Activated CD4-positive, alpha-beta T cell treated with anti-CD3 and anti-CD28 coated beads, Interleukin-2, amount 50 U/mL, for 1 hour (primary cell): ENCODE measurements at regions not wholly inside any gene's neighbourhood (a gene's known extent, or its start where the extent isn't known, plus 50 kb on each side); places are given as distances from the start of the nearest gene placed in this dataset.

Source experiments
- DNase-seq: peaks from one replicate; pipeline ENCODE4 v3.0.0-alpha.2; 2020

- no peak for DNase-seq
These were observed 143.9 kb upstream of the UMPS start for GRCh38 chr3:124586126-124587052.

GRCh38 chr3:124587053-124587408 lies 143.2 kb upstream of the UMPS start:
- no peak for DNase-seq

DNA sequence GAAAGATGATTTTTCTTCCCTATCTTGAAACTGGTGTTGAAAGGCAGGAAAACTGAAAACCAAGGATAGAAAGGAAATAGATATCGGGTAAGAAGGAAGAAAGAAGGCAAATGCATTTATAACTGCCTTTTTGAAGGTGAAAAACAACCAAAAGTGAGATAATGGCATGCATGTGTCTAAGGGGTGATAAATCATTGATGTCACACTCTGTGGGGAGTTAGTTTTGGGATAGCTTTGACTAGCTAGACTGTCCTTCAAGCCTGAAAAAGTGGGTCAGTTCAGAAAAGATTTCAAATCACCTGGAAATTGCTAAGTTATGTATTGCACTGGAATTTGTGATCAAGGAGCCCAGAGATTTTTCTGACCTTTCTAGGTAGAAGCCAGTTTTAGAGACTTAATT lies 142.2 kb upstream of the UMPS start:
- no peak for DNase-seq

DNA sequence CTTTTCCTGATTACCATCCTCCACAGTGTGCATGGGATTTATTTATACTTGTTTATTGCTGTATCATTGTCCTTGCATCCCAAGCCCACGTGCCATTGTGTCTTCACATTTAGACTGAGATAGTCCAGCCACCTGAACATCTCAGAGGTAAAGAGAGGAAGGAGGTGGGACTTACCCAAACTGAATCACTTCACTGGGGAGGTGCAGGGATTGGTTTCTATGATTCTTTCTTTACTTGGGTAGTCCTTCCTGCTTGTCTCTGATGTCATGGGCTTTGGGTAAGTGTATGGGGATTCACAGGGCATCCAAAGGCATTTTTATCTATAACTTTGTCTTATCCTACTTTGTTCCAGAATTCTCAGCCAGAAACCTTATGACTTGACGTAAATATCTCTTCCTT lies 141.5 kb upstream of the UMPS start:
- DNase-seq, result no peak

DNA sequence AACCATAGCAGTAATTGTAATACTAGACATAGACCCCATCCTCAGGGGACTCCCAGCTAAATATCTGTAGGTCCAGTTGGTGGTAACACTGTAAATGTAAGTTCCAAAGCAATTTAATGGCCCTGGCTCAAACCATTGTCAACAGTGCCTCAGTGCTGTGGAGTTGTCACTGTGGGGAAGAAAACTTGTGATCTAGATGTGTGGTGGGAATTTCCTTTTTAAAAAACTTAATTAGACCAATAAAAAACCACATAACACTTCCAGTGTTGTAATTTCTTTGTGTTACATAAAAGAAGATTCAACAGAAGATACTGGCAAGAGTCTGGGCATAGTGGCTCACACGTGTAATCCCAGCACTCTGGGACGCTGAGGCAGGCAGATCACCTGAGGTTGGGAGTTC lies 138.6 kb upstream of the UMPS start:
- no peak for DNase-seq

- DNase-seq, result no peak
These were observed 137.4 kb upstream of the UMPS start for GRCh38 chr3:124592658-124593441.

GRCh38 chr3:124593442-124593829 lies 136.8 kb upstream of the UMPS start:
- no peak for DNase-seq

GRCh38 chr3:124594581-124594980 lies 135.7 kb upstream of the UMPS start:
- DNase-seq, result no peak

GRCh38 chr3:124597273-124597672 lies 133.0 kb upstream of the UMPS start:
- DNase-seq, result no peak

- no peak for DNase-seq
These were observed 132.3 kb upstream of the UMPS start for GRCh38 chr3:124597979-124598378.

- DNase-seq, result no peak
These were observed 131.0 kb upstream of the UMPS start for GRCh38 chr3:124599147-124599765.

GRCh38 chr3:124599779-124600693 lies 130.2 kb upstream of the UMPS start:
- DNase-seq, result no peak

GRCh38 chr3:124600765-124601164 lies 129.5 kb upstream of the UMPS start:
- no peak for DNase-seq

- DNase-seq, result no peak
These were observed 129.1 kb upstream of the UMPS start for GRCh38 chr3:124601190-124601589.

DNA sequence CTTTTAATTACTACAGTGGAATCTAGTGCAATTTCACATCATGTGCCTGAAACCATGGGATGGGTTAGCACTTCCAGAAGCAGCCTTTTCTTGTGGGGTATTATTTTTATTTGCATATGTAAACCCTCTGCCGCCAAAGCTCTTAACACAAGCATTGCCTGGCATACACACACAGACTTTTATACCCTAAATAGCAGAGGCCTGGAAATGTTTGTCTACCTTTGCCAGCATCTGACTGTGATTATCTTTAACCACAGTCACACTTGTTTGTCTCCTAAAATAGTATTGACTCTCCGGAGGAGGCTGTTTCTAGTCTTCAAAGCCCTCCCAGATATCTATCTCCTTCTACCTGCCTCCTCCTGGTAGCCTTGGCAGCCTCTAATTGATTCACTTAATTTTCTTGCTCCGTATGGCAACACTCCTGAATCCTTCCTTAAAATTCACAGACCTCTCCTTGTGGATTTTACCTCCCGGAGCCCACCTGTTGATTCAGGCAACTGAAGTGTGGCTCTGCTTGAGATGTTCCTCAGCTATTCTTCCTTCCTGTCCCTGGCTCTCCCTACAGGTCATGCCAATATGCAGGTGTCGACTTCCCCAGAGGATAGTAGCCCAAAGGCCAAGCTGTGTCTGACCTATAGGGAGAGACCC lies 127.1 kb upstream of the UMPS start:
- no peak for DNase-seq

DNA sequence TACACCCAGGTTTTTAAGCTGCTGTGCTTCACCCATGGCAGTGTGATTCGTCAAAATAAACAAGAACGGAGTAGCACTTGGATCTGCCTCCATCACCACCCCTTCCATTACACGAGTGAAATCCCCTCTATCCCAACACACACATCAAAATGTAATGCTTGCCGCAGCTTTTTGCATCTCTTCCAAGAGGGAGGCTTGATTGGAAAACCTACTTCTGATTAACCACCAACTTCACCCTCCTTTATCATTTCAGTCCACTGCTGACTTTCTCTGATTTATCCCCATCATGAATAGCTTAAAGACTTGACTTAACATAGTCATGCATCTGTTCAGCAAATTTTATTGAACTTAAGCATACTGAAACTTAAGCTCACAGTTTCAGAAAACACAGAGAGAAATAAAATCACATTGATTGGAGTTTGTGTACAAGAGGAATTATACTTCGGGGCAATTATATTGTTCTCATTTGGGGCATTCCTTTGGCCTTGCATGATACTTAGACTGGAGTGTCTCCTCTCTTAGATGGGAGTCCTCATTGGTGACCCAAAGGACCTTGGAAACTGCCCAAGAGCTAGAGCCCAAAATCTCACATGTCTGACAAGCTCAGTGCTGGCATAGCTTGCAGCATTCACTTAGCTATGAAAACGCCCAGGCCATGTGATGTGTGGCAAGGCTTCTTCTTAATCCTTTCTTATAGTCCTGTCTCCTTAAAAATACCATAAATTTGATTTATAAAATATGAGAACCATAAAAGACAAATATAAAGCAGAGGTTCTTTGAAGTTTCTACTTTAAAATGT lies 124.3 kb upstream of the UMPS start:
- no peak for DNase-seq

DNA sequence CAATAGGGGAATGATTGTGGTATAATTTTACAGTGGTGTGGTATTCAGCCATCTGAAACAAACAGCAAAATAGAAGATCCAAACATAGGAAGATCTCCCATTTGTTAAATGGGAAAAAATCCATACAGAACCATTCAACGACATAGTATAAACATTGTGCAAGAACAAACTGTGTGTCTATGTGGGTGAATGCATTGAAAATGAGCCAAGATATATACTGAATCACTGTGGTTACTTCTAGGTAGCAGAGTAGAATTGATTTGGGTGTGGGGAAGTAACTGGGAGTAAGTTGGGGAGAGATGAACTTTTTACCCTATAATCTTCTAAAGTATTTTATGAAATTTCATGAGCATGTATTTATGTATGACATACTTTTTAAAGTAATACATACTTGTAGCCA lies 123.1 kb upstream of the UMPS start:
- DNase-seq, result no peak

DNA sequence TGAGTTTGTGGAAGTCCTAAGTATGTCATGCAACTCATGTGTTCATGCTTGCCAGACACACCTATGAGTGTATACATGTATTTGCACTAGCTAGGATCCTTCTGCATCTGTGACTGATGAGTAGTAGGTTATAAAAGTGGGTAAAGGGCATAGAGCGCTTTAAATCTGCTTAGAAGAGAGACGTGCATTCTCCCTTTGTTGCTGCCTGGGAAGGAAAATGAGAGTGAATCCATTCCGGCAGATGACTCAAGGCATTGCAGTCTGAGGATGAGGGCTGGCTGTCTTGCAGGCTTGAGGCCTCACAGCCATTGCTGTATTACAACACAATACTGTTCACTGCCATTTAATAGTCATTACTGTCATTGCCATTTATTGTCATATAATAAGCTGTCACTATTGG lies 120.8 kb upstream of the UMPS start:
- no peak for DNase-seq

DNA sequence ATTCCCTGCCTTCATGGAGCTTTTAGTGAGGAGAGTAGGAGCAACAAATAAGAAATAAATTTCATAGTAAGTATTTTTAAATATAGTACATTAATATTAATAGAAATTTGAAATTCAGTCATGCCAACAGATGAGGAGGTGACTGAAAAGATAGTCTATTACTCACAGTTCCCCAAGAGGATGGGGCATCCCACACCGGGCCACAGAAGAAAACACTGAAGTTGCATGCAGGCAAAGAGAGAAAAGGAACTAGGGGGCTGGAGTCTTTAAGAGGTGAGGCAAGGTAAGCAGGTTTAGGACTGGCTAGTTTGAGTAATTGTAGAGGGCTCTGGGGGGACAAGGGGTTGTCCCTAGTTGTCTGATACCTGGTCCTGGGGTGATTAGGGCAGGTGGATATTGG lies 120.1 kb upstream of the UMPS start:
- DNase-seq, result no peak

DNA sequence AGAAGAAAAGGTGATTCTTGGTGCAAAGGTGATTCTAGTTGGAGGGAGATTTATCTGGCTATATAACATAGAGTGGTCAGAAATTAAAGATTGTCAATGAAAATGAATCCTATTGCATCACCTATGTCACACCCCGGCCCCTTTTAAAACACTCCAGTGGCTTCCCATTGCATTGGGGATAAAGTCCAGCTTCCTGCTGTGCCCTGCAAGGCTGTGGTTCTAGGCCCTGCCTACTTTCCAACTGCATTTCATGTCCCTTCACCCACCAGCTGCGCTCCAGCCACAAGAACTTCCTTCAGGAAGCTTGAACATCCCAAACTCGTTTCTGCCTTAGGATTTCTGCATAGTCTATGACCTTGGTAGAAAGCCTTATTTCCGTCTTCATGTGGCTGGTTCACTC lies 118.7 kb upstream of the UMPS start:
- no peak for DNase-seq

DNA sequence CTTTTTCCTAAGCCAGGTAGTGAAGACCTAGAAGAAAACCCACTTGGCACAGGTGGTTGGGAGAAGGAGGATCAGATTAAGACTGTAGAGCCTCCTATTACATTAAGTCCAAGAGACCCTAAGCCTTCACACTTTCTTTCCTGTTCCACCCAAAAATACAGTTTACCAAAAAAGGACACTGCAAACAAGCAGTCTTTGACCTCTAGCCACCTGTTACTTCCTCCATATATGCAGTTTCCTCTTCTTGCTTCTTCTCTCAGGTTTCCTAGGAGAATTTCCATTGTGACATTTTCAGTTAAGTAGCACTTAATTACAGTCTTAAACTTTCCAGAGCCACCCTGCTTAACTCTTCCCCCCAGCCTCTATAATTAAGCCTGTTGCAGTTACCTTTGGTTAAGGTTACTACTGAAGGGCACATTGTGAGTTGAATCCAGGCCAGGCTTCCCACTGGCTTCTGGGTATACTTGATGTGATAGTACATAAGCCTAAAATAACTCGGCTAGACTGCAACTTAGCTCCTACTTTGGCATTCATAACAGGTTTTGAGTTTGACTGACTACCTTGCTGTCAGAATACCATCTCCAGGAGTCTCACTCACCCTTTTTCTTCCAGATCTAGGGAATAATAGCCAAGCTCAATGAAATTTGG lies 114.2 kb upstream of the UMPS start:
- no peak for DNase-seq
